Kidney (tissue), 13 donors: ENCODE measurements at regions not wholly inside any gene's neighbourhood (a gene's known extent, or its start where the extent isn't known, plus 50 kb on each side); places are given as distances from the start of the nearest gene placed in this dataset.

Source experiments
- DNase-seq, 5 donors: peaks; one replicate each; pipeline ENCODE4 v3.0.0-alpha.2; 2013 to 2020
- FAIRE-seq: peaks from 2 replicates; lab custom pipeline; 2012; peaks lifted over from hg19 to GRCh38; lab: Jason Lieb, UNC
- H3K27ac ChIP-seq, 2 donors: one replicate each; pipeline ENCODE4 v1.7.0; 2013; ENCODE audit warnings: low read depth in 2 of 2, low read length in 2 of 2, inconsistent platforms in 1 of 2
- H3K27me3 ChIP-seq: one replicate; pipeline ENCODE4 v1.7.1; 2013; ENCODE audit warnings: low read length, inconsistent platforms; ENCODE audit not compliant: control insufficient read depth, insufficient read depth
- H3K36me3 ChIP-seq, 3 donors: one replicate each; pipeline versions ENCODE4 v1.7.0 to v1.7.1; 2013; ENCODE audit warnings: low read length in 3 of 3, control low read depth in 1 of 3, inconsistent platforms in 1 of 3; ENCODE audit not compliant: insufficient read depth in 3 of 3, control insufficient read depth in 2 of 3
- H3K4me1 ChIP-seq, 3 donors: one replicate each; pipeline versions ENCODE4 v1.7.0 to v1.7.1; 2013; ENCODE audit warnings: low read length in 3 of 3, inconsistent platforms in 1 of 3, low read depth in 1 of 3; ENCODE audit not compliant: control insufficient read depth in 2 of 3, insufficient read depth in 2 of 3
- H3K4me3 ChIP-seq, 3 donors: one replicate each; pipeline versions ENCODE4 v1.7.0 to v1.8.1; 2013; ENCODE audit warnings: low read length in 3 of 3, control low read depth in 1 of 3, inconsistent platforms in 1 of 3
- H3K9ac ChIP-seq, 3 donors: one replicate each; pipeline versions ENCODE4 v1.7.0 to v1.7.1; 2013; ENCODE audit warnings: low read length in 3 of 3, control low read depth in 1 of 3, inconsistent platforms in 1 of 3
- H3K9me3 ChIP-seq, 3 donors: one replicate each; pipeline versions ENCODE4 v1.7.0 to v1.7.1; 2013; ENCODE audit warnings: low read length in 3 of 3, control low read depth in 1 of 3, inconsistent platforms in 1 of 3; ENCODE audit not compliant: control insufficient read depth in 2 of 3, insufficient read depth in 1 of 3
- CTCF ChIP-seq: IDR thresholded peaks from 3 replicates; pipeline ENCODE4 v1.5.1; 2012; ENCODE audit warnings: mild to moderate bottlenecking, moderate library complexity, borderline replicate concordance; ENCODE audit not compliant: insufficient read depth; ENCODE audit errors: extremely low read depth
- intact Hi-C: fragments of 100-400 bp; cut with DNase I; formaldehyde crosslinking; loops from one replicate; pipeline ENCODE4 v1.11.1; 2022
- donor health status: control.
- donor health status: control.
- donor health status: control.
- donor health status: control.
- donor health status: control.
- donor health status: DM: yes; HTN: yes; CAD: no.
- donor health status: Normal renal cell carcinoma (clear cell type).

- intact Hi-C loops, result no loop called here
- no peak for FAIRE-seq
- TF ChIP-seq CTCF, result no peak
- Histone ChIP-seq H3K27ac (no peak overlapping the region), H3K9me3 (no peaks in the 10 kb centered on the region), H3K4me1 (peaks cover 0 to 4% (median 4%) of the 10 kb centered on the region in 3 donors), H3K36me3 (no peaks in the 10 kb centered on the region), H3K9ac (no peak overlapping the region), H3K4me3 (no peak overlapping the region), H3K27me3 (no peaks in the 10 kb centered on the region)
- DNase-seq, result no peak
Observed at GRCh38 chr20:19881990-19882389, 123.9 kb downstream of the RIN2 start.

GRCh38 chr20:19882446-19882845 lies 124.4 kb downstream of the RIN2 start:
- TF ChIP-seq CTCF, result no peak
- intact Hi-C loops, result no loop called here

GRCh38 chr20:19883501-19883900 lies 125.4 kb downstream of the RIN2 start:
- no peak overlapping the region for H3K9ac ChIP-seq
- H3K27ac ChIP-seq, result no peak overlapping the region
- H3K4me3 ChIP-seq, result no peak overlapping the region
- no peaks in the 10 kb centered on the region for H3K36me3 ChIP-seq
- no peak for TF ChIP-seq CTCF
- H3K9me3 ChIP-seq, result no peaks in the 10 kb centered on the region
- FAIRE-seq (no peak), DNase-seq (no peak)
- intact Hi-C loops, result no loop called here
- H3K4me1 ChIP-seq, result peaks cover 3 to 17% (median 13%) of the 10 kb centered on the region in 3 donors
- no peaks in the 10 kb centered on the region for H3K27me3 ChIP-seq

More at GRCh38 chr20:19882446-19882845, 124.4 kb downstream of the RIN2 start:
- no peaks in the 10 kb centered on the region for H3K36me3 ChIP-seq
- H3K27me3 ChIP-seq, result no peaks in the 10 kb centered on the region
- no peaks in the 10 kb centered on the region for H3K9me3 ChIP-seq
- DNase-seq (no peak), FAIRE-seq (no peak)
- no peak overlapping the region for H3K9ac ChIP-seq
- H3K27ac ChIP-seq, result no peak overlapping the region
- no peak overlapping the region for H3K4me3 ChIP-seq
- peaks cover 0 to 6% (median 6%) of the 10 kb centered on the region in 3 donors for H3K4me1 ChIP-seq

GRCh38 chr20:19885594-19885938 lies 127.5 kb downstream of the RIN2 start:
- FAIRE-seq (no peak), DNase-seq (no peak)
- Histone ChIP-seq H3K4me1 (peaks cover 7 to 31% (median 25%) of the 10 kb centered on the region in 3 donors), H3K36me3 (no peaks in the 10 kb centered on the region), H3K27ac (peak overlapping the region; percentile 77 to 78), H3K9me3 (no peaks in the 10 kb centered on the region), H3K27me3 (no peaks in the 10 kb centered on the region), H3K4me3 (peak overlapping the region in 1 of 3 donors; percentile 59), H3K9ac (no peak overlapping the region)
- intact Hi-C loops, result no loop called here
- TF ChIP-seq CTCF, result no peak
